Ishikawa (cell line): ENCODE measurements at regions not wholly inside any gene's neighbourhood (a gene's known extent, or its start where the extent isn't known, plus 50 kb on each side); places are given as distances from the start of the nearest gene placed in this dataset.

Experiments used
- CEBPB ChIP-seq: IDR thresholded peaks from 2 replicates; pipeline ENCODE4 v1.6.1; 2012
- YY1 ChIP-seq: IDR thresholded peaks from 2 replicates; pipeline ENCODE4 v1.6.1; 2012; ENCODE audit warnings: low read depth
- TF ChIP-seq, protein P1 (sequence below): IDR thresholded peaks from 2 replicates; pipeline ENCODE4 v1.6.1; 2012
- TF ChIP-seq, protein P2 (sequence below): IDR thresholded peaks from 2 replicates; pipeline ENCODE4 v1.6.1; 2012

DNA sequence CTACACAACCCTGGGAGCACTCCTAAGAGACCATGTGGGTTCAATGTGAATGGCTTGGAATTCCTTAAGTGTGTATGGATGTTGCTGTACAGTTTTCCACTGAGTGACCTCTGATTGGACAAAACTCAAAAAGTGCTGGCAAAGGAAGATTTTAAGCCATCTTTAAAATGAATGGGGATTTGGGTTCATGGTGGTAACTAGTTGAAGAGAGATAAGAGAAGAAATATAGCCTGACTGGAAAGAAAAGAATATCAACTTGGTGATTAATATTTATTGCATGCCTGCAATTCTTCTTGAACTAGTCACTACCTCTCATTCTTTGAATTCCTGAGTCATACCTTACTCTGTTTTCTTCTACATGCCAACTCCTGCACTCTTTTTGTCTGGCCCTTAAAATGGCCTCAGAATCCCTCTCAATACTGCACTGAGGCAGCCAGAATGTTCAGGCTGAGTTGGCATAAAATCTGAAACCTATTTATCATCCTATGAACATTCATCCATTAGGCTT lies 124.7 kb downstream of the RPL22L1 start:
- no peak for TF ChIP-seq CEBPB
- TF ChIP-seq, protein P1, sequence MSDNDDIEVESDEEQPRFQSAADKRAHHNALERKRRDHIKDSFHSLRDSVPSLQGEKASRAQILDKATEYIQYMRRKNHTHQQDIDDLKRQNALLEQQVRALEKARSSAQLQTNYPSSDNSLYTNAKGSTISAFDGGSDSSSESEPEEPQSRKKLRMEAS = 0 out of 2 replicates have a peak, but pooled peaks have one; percentile 27
- no peak for TF ChIP-seq YY1
- TF ChIP-seq, protein P2, sequence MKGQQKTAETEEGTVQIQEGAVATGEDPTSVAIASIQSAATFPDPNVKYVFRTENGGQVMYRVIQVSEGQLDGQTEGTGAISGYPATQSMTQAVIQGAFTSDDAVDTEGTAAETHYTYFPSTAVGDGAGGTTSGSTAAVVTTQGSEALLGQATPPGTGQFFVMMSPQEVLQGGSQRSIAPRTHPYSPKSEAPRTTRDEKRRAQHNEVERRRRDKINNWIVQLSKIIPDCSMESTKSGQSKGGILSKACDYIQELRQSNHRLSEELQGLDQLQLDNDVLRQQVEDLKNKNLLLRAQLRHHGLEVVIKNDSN = no peak
